ELF-1 (cell line): ENCODE measurements at regions not wholly inside any gene's neighbourhood (a gene's known extent, or its start where the extent isn't known, plus 50 kb on each side); places are given as distances from the start of the nearest gene placed in this dataset.
A peak's percentile ranks its signal among the peaks of the same experiment; 100 is the strongest.

Experiments
- DNase-seq: peaks from one replicate; pipeline ENCODE4 v3.0.0-alpha.2; 2016; ENCODE audit warnings: low read depth, low spot score

GRCh38 chr2:5535301-5535700 is 156.9 kb upstream of the SOX11 start:
- DNase-seq = no peak

GRCh38 chr2:5537180-5537688 is 154.9 kb upstream of the SOX11 start:
- DNase-seq = no peak

- no peak for DNase-seq
These were observed 153.9 kb upstream of the SOX11 start for GRCh38 chr2:5538313-5538712.

GRCh38 chr2:5538772-5539171 is 153.4 kb upstream of the SOX11 start:
- peak; percentile 22 for DNase-seq

- peak; percentile 40 for DNase-seq
These were observed 152.7 kb upstream of the SOX11 start for GRCh38 chr2:5539282-5540165.

GRCh38 chr2:5540856-5541255 is 151.3 kb upstream of the SOX11 start:
- no peak for DNase-seq

GRCh38 chr2:5544205-5544786 is 147.9 kb upstream of the SOX11 start:
- no peak for DNase-seq

- DNase-seq = no peak
These were observed 146.0 kb upstream of the SOX11 start for GRCh38 chr2:5546181-5546580.

- peak; percentile 38 for DNase-seq
These were observed 143.0 kb upstream of the SOX11 start for GRCh38 chr2:5548991-5549715.

GRCh38 chr2:5549771-5550170 is 142.4 kb upstream of the SOX11 start:
- no peak for DNase-seq

GRCh38 chr2:5555636-5556035 is 136.5 kb upstream of the SOX11 start:
- DNase-seq = no peak

GRCh38 chr2:5561006-5561405 is 131.2 kb upstream of the SOX11 start:
- no peak for DNase-seq

GRCh38 chr2:5562426-5562825 is 129.8 kb upstream of the SOX11 start:
- no peak for DNase-seq

GRCh38 chr2:5562865-5563264 is 129.3 kb upstream of the SOX11 start:
- DNase-seq = no peak

- no peak for DNase-seq
These were observed 128.8 kb upstream of the SOX11 start for GRCh38 chr2:5563411-5563810.

GRCh38 chr2:5569256-5569655 is 122.9 kb upstream of the SOX11 start:
- DNase-seq = no peak

GRCh38 chr2:5576015-5576414 is 116.2 kb upstream of the SOX11 start:
- no peak for DNase-seq

- no peak for DNase-seq
These were observed 104.4 kb upstream of the SOX11 start for GRCh38 chr2:5587766-5588165.

GRCh38 chr2:5588601-5589000 is 103.6 kb upstream of the SOX11 start:
- no peak for DNase-seq

- DNase-seq = peak; percentile 18
These were observed 103.0 kb upstream of the SOX11 start for GRCh38 chr2:5589183-5589582.

- DNase-seq = no peak
These were observed 101.3 kb upstream of the SOX11 start for GRCh38 chr2:5590886-5591285.

GRCh38 chr2:5592916-5593315 is 99.3 kb upstream of the SOX11 start:
- DNase-seq = no peak
